Activated CD8-positive, alpha-beta T cell treated with anti-CD3 and anti-CD28 coated beads for 36 hours (primary cell): ENCODE measurements at regions not wholly inside any gene's neighbourhood (a gene's known extent, or its start where the extent isn't known, plus 50 kb on each side); places are given as distances from the start of the nearest gene placed in this dataset.

Experiments used
- ATAC-seq: fragments of 200-7000 bp; cut with Tn5 transposase; one replicate; pipeline ENCODE4 v1.10.0; 2021; ENCODE audit warnings: mild to moderate bottlenecking, moderate library complexity
- CTCF ChIA-PET: fragments of 350-600 bp; sonication (Branson Sonifier 250); formaldehyde crosslinking; loops from one replicate; lab custom pipeline; 2021; ENCODE audit warnings: antibody characterized with exemption; lab: Charles Lee
- POLR2A ChIA-PET: fragments of 350-600 bp; sonication (Branson Sonifier 250); formaldehyde crosslinking; loops from one replicate; lab custom pipeline; 2021; ENCODE audit warnings: antibody characterized with exemption; lab: Charles Lee
- DNase-seq: peaks from one replicate; pipeline ENCODE4 v3.0.0-alpha.2; 2020
- H3K27ac Mint-ChIP-seq: one replicate; pipeline ENCODE4 v1.8.0; 2021; ENCODE audit warnings: mild to moderate bottlenecking, mixed read lengths
- H3K27me3 Mint-ChIP-seq: one replicate; pipeline ENCODE4 v1.8.0; 2021; ENCODE audit warnings: mixed read lengths
- H3K36me3 Mint-ChIP-seq: one replicate; pipeline ENCODE4 v1.8.0; 2021; ENCODE audit warnings: low read depth, mixed read lengths
- H3K4me1 Mint-ChIP-seq: one replicate; pipeline ENCODE4 v1.8.0; 2021; ENCODE audit warnings: low read depth, mixed read lengths
- H3K4me3 Mint-ChIP-seq: one replicate; pipeline ENCODE4 v1.8.0; 2021; ENCODE audit warnings: mild to moderate bottlenecking, moderate library complexity, mixed read lengths
- H3K9me3 Mint-ChIP-seq: one replicate; pipeline ENCODE4 v1.8.0; 2021; ENCODE audit warnings: mixed read lengths
- CTCF ChIP-seq: fragments of 200-600 bp; IDR thresholded peaks from one replicate; pipeline ENCODE4 v1.8.0; 2022; ENCODE audit warnings: antibody characterized with exemption, mild to moderate bottlenecking
- intact Hi-C: fragments of 100-400 bp; cut with micrococcal nuclease; formaldehyde crosslinking; loops from one replicate; pipeline ENCODE4 v1.10.0; 2022

- H3K4me3 Mint-ChIP-seq: no peak overlapping the region
- TF ChIP-seq CTCF: no peak
Measured at GRCh38 chr2:146461068-146461467, 1383.8 kb upstream of the ACVR2A start.

GRCh38 chr2:146458585-146458984 lies 1386.2 kb upstream of the ACVR2A start:
- peaks cover 23% of the 10 kb centered on the region for H3K9me3 Mint-ChIP-seq
- DNase-seq: no peak
- H3K4me1 Mint-ChIP-seq: no peaks in the 10 kb centered on the region
- POLR2A ChIA-PET: no interaction called here
- H3K36me3 Mint-ChIP-seq: no peaks in the 10 kb centered on the region
- CTCF ChIA-PET: no interaction called here
- no peak overlapping the region for H3K4me3 Mint-ChIP-seq
- no peak for TF ChIP-seq CTCF
- H3K27me3 Mint-ChIP-seq: no peaks in the 10 kb centered on the region
- no peak overlapping the region for H3K27ac Mint-ChIP-seq
- intact Hi-C loops: no loop called here
- ATAC-seq: no peak

More at GRCh38 chr2:146461068-146461467, 1383.8 kb upstream of the ACVR2A start:
- no peak for DNase-seq
- ATAC-seq: no peak
- H3K27ac Mint-ChIP-seq: no peak overlapping the region
- intact Hi-C loops: no loop called here
- POLR2A ChIA-PET: no interaction called here
- H3K36me3 Mint-ChIP-seq: no peaks in the 10 kb centered on the region
- CTCF ChIA-PET: no interaction called here
- peaks cover 25% of the 10 kb centered on the region for H3K9me3 Mint-ChIP-seq
- H3K4me1 Mint-ChIP-seq: no peaks in the 10 kb centered on the region
- no peaks in the 10 kb centered on the region for H3K27me3 Mint-ChIP-seq

GRCh38 chr2:146457221-146457620 lies 1387.6 kb upstream of the ACVR2A start:
- peaks cover 23% of the 10 kb centered on the region for H3K9me3 Mint-ChIP-seq
- TF ChIP-seq CTCF: no peak
- no peaks in the 10 kb centered on the region for H3K4me1 Mint-ChIP-seq
- POLR2A ChIA-PET: no interaction called here
- CTCF ChIA-PET: no interaction called here
- no peak for ATAC-seq
- H3K27ac Mint-ChIP-seq: no peak overlapping the region
- H3K27me3 Mint-ChIP-seq: no peaks in the 10 kb centered on the region
- H3K4me3 Mint-ChIP-seq: no peak overlapping the region
- no peak for DNase-seq
- H3K36me3 Mint-ChIP-seq: no peaks in the 10 kb centered on the region
- intact Hi-C loops: no loop called here

GRCh38 chr2:146455325-146455724 lies 1389.5 kb upstream of the ACVR2A start:
- H3K4me3 Mint-ChIP-seq: no peak overlapping the region
- TF ChIP-seq CTCF: no peak
- no peak for DNase-seq
- no peak overlapping the region for H3K27ac Mint-ChIP-seq
- ChIA-PET CTCF (no interaction called here), POLR2A (no interaction called here)
- peaks cover 10% of the 10 kb centered on the region for H3K9me3 Mint-ChIP-seq
- intact Hi-C loops: no loop called here
- H3K4me1 Mint-ChIP-seq: no peaks in the 10 kb centered on the region
- ATAC-seq: no peak
- H3K36me3 Mint-ChIP-seq: no peaks in the 10 kb centered on the region
- H3K27me3 Mint-ChIP-seq: no peaks in the 10 kb centered on the region

GRCh38 chr2:146451972-146452371 lies 1392.9 kb upstream of the ACVR2A start:
- ChIA-PET POLR2A (no interaction called here), CTCF (no interaction called here)
- no peaks in the 10 kb centered on the region for H3K4me1 Mint-ChIP-seq
- DNase-seq: no peak
- H3K36me3 Mint-ChIP-seq: no peaks in the 10 kb centered on the region
- ATAC-seq: no peak
- peaks cover 7% of the 10 kb centered on the region for H3K9me3 Mint-ChIP-seq
- no peak overlapping the region for H3K4me3 Mint-ChIP-seq
- TF ChIP-seq CTCF: no peak
- H3K27me3 Mint-ChIP-seq: no peaks in the 10 kb centered on the region
- no peak overlapping the region for H3K27ac Mint-ChIP-seq
- intact Hi-C loops: no loop called here
